ENCODE measurements at regions not wholly inside any gene's neighbourhood (a gene's known extent, or its start where the extent isn't known, plus 50 kb on each side); places are given as distances from the start of the nearest gene placed in this dataset.
"Not testable (repeated sequence)": the region's sequence is repeated elsewhere in the genome, so short reads cannot be mapped to it uniquely, and the experiment has no call there.

DNA sequence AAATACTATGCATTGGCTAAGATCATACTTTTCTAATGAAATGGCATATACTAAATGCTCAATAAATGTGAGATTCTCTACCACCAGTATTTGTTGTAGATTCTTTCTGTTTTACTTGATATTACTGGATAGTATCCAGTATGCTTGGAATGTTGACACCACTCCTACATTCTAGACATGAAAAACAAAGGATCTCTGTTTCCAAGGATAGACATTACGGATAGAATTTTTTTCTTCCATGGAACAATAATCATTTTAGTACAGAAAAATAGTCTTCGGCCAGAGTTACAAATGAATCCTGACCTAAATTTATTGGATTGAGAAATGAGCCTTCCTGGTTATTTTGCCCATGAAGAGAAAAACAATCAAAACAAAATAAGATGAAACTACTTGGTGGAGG lies 258.2 kb upstream of the NT5E start:
- no peak for DNase-seq

DNA sequence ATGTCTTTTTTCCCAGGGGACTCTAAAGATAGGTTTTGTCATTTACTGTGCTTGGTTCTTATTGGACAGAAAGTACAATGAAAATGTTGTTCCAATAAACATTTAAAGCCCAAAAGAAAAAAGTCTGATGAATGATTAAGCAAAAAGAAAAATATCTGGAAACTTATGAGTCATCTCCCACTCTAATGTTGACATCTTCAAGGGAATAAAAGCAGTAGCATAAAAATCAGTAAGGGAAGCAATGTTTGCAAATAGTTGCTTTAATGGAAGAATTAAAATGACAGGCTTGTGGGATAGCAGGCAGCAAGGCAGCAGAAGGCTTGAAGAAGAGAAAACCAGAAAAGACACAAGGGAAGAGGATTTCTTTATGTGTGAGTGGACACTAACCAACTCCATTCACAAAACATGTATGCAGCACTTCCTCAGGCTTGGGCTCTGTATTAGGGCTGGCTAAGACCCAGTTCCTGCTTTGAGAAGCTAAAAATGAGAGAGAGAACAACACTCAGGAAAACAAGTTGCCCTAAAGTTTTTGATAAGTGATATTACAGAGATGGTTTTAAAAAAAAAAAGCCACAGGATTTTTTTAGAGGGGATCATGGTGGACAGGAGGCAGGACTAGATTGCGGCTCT lies 263.2 kb upstream of the NT5E start:
- no peak for DNase-seq

DNA sequence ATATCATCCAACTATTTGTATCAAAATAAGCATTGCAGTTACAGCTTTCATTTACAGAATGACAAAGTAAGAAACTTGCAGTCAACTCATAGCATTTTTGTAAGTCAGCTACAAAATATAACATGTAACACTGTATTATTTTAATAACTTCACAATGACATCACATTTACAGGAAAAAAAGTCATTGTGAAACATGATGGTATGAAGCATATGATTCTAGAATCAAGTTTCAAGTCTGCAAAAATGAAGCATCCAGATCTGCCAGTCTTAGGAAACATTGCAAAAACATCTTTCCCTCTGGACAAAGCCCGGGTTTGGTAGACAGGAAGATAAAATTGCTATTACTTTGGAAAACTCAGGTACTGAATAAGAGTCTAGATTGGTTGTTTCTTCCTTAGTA lies 263.9 kb upstream of the NT5E start:
- DNase-seq: no peak

DNA sequence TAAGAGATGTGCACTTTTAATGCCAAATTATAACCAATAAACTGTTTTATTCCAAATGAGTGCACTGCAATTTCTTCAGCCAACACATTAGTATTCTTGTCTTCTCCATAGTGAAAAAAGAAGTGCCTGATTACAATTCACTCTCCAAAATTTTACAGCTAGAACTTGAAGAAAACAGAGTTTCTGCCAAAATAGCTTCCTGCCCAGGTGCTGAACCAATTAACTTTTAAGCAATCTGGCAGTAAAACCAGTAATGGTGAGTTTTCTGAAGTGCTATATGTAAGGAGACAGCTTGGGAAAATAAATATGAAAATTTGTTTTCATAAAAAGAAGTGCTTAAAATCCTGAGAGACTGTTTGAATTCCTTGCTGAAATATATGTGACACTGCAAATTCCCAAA lies 266.0 kb upstream of the NT5E start:
- no peak for DNase-seq

DNA sequence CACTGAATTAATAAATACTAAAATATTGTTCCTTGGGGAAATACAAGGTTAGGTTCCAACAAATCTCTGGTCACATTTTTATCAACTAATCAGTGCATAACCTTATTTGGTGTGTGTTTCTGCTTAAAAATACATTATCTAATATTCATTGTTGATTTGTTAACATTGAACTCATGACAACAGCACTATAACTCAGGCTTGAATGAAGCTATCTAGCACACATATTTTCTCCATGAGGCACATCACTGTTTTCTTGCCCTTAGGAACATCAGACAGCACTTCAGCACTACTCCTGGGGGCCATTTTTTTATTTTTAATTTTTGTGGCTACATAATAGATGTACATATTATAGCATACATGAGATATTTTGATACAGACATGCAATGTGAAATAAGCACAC lies 277.2 kb upstream of the NT5E start:
- no peak for DNase-seq

DNA sequence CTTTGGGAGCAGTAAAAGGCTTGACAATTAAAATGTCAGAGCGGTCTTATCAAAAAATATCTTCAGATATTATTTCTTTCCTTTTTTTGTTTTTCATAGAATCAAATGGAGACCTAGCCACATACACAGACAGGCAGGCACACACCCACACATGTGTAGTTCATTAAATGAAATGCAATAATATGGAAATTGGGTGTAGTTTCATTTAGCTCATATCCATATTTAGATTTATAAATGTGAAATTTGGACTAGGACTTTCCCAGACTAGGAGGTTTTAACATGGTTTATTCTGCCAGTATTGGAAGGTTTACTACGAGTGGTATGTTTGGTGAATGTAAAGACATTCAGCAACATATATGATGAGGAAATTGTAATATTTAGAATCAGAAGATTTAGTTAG lies 277.7 kb upstream of the NT5E start:
- no peak for DNase-seq

DNA sequence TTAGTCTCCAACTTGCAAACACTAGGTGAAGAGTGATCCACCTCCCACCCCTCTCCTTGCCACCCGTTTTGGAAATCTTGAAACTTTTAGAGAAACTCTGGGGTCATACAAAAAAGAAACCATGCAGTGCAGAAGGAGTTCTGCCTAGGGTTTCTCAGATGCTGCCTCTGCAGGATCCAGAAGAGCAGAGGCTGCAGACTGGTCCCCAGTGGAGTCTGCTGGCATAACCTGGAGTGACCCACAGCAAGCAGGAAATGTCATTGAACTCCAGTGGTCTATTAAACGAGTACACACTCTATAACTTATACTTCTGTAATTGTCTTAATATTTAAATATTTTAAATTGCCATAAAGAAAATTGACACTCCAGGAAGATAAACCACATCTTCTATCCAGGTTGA lies 280.7 kb upstream of the NT5E start:
- DNase-seq: no peak

DNA sequence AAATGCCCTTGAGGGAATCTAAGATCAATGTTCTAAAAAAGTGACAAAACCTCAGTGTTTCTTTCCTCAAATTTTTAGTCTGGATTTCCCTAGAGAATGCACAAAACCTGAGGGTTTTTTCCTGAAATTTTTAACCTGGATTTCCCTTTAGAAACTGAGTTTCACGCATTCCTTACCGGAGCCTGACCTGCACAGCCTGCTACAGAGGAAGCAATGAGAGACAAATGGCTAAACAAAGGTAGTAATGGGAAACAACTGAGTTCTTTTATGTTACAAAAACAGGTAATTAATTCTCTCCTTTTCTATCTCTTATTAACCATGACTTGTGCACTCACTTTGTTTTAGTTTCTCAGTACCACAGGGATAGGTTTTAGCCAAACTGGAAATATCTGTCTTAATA lies 281.7 kb upstream of the NT5E start:
- DNase-seq: no peak

DNA sequence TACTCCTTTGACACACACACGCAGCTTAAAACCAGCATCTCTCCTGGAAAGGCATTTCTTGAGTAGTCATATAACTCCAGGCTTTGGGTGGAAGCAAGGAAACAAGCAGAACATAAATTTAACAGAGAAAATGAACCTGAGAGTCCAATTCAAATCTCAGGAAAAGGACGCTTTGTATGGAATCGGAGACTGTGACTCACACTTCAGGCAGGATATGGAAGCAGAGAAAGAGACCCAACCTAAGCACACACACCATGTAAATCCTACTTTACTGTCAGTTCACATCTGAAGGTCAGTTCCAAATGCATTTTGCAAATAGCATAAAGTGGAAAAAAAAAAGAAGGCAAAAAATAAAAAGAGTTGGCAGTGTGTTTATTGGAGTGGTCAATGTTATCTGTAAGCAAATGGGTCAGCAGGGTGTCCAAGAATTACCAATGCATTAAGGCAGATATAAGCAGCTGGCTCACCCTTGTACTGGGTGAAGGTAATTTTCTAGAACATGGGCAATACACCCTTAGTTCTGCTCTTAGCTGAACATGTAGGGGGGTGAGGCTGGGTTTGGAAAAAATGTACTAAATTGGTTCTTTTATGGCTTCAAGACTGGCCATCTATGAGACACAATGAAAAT lies 283.7 kb upstream of the NT5E start:
- no peak for DNase-seq

DNA sequence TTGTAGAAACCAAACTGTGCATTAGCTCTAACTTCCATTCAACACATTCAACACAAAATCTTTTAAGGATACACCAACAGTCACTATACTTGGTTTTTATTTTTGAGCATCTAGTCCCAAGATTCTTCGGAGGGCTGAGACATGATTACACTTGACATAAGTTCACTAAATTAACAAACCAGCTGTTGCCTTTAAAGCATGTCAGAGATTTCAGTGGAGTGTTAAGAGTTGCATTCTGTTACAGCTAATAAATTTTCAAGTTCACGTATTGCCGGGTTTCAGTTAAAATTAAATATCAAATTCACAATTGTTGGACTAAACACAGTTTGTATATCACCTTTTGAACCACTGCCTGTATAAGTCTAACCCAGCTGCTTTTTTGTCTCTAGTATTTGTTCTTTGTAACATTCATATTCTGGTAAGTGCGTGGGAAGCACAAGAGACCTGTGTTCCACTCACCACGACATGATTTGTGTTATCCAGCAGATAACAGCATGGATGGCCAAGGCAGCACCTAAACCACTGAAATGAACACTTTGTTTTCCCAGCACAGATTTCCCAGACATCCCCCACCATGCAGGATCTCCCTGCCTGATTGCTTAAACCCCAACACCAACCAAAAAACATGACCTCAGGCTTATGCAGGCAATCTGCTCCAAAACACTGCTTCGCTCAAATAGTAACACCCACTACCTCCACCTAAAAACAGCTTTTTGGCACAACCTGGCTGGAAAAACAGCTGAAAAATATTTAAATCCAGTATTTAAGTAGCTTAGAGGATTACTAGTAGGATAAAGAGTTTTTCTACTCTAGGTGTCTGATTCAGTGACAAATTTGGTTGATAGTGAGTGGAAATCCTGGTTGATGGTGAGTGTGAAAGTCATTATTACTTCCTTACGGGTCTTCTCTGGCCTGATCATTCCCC lies 286.5 kb upstream of the NT5E start:
- DNase-seq: no peak

DNA sequence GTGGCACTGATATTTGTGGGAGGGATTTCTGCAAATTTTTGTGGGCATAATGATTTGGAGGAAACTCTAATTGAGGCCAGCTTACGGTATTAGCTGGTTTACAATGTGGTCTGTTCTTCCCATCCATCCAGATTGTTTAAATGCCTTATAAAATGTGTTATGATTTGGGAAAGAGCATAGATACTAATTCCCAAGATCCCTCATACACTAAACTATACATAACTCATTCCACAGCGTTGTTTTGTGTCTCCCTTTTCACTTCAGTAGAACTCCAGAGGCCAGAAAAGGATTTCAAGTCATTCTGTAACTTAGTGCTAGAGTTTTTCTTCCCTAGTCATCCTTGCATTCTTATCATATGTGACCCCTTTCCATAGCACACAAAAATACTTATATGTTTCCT lies 292.6 kb upstream of the NT5E start:
- no peak for DNase-seq

DNA sequence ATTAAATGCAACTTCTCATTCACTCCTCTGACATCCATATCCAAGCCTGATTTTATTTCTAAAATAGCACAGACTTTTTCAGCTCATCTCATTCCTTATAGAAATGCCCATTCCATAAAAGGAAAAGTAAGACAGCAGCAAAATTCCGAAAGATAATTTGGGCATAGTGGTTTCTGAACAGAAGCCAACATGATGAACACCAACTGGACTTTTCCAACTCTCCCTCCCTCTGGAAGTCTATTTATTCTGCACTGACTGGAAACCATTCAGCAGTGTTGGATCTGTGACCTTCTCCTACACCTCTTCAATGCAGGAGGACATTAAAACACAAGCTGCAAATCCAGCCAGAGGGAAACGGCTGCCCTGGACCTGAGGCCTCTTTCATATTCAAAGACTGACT lies 306.2 kb upstream of the NT5E start:
- no peak for DNase-seq

DNA sequence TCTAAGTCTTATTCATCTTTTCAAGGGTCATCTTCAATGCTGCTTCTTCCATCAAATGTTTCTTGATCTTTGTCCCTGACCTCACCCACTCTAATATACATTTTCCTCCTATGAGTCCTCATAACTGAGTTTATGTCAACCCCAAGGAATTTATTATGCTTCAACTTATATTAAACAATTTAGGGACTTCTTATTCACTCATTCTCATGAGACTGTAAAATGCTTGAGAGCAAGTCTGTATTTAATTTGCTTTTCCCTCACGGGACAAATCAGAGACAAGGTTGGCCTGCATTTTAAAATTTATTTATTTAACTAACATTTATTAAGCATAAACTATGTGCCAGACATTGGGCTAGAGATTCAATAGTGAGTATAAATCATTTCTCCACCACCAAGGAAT lies 312.0 kb upstream of the NT5E start:
- DNase-seq: no peak

DNA sequence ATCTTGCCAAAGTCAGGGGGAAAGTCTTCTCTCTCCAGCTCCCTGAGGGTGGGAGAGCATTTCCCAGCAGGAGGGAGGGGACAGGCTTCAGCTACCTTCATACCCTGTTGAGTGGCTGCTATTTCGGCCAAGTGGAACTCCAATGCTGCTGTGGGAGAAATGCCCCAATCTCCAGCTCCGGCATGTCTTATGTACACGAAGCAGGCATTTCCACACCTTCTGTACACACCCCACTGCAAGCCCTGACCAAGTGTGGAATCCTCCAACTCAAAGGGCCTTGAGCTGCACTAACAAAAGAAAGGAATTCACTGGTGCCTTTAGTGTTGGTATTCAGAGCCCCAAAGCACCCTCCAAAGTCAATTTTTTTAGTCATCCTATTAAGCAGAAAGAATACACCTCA lies 313.6 kb upstream of the NT5E start:
- DNase-seq: no peak

DNA sequence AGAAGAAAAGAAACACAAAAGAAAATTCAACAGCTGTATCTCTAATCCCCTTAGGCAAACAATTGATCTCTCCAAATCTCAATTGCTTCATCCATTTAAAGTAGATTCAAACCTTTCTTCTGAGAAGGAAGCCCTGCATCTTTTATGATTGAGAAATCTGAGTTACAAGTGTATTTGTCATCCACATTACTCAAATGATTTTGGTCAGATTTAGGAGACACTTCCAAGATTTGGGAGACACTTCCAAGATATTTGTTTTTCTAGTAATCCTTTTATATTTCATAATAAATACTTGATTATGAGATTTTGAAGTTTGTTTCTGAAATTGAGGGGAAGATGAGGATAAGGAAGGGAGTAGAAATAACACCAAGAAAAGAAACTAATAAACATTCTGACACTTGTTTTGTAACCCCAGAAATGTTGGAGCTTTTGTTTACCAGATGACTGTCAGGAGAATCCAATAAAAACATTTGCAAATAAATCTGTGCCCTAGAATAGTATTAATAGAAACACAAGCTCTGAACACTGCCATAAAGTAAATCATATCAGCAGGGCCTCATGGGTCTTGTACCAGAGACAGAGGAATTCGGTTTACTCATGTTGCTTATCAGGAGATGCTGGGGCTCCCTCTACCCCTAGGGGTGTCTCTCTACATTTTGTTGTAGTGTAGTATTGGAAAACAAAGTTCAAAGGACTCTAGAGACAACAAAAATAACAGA lies 314.3 kb upstream of the NT5E start:
- no peak for DNase-seq

DNA sequence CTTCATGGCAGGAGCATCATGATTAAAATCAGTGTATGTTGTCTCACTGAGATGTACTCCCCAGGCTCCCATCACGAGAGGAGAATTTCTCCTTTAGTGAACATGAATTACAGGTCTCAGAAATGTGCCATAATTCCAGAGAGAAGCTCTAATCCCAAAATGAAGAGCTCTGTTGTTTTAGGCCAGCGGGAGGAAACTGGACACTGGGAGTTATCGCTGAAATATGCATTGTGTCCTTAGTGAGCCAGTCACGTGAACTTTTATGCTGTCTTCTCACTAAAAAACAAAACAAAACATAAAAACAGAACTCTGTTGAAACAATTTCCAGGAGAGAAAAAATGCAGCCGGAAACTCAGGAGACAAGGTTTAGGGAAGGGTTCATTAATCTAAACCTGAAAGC lies 315.7 kb upstream of the NT5E start:
- no peak for DNase-seq

DNA sequence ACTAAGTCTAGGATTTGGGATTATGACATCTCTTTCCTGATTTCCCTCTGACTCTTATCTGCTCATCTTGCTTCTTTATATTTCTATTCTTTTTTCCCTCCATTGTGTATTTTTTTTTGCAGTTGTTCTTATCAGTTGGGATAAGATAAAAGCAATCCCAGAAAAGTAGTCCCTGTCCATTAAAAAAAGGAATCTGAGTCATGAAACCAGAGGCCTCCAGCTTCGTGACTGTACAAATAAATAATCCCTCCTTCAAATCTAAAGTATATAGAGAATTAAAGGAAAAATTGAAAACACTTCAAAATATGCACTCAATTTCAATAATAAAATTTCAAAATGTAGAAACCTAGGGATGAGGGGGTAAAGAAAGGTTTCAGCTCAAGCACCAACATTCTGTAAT lies 317.8 kb upstream of the NT5E start:
- no peak for DNase-seq

DNA sequence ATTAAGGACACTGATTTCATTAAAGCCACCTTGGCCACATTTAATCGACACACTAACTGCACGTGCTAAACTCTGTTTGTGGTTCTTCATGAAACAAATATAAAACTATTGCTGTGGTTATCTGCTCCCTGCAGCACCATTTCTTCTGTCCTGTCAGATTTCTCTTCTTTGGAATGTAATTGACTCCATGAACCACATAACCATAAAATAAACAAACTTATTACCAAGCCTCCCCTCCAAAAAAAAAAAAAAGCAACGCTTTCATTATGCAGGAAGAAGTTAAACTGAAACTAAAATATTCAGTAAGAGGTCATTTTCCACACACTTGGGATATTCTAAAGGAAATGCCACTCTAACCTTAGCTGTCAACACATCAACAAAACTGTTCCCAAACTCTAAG lies 319.1 kb upstream of the NT5E start:
- DNase-seq: no peak

DNA sequence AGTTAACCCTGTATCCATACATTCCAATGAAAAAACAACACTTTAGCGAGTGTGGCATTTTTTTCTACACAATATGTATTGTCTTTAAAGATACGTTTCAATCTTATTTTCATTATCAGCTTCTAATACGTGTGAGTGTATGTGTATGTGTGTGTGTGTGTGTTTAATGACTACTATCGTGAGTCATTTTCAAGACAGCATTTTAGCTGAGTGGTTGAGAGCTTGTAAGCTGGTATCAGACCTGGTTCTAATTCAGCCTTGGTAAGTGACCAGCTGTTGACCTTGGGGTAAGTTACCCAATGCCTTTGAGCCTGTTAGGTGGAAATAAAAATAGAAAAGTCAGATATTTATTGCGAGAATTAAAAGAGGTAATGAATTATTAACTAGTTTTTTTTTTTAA lies 320.0 kb upstream of the NT5E start:
- DNase-seq: no peak

DNA sequence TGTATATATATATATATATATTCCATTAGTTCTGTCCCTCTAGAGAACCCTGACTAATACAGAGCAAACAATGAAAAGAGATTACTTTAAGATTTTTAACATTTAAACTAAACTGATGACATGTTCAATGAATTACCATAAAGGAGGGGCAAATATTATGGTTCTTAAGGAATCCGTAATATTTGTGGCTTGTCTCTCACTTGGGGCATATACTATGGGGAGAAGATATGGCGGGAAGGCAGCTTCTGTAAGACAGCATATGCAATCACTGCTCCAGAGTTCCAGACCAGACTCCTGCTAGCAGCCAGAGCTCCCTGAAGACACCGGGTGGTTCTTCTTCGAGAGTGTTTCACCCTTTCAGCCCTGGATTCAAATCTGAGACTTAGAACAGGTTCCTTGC lies 321.1 kb upstream of the NT5E start:
- no peak for DNase-seq

DNA sequence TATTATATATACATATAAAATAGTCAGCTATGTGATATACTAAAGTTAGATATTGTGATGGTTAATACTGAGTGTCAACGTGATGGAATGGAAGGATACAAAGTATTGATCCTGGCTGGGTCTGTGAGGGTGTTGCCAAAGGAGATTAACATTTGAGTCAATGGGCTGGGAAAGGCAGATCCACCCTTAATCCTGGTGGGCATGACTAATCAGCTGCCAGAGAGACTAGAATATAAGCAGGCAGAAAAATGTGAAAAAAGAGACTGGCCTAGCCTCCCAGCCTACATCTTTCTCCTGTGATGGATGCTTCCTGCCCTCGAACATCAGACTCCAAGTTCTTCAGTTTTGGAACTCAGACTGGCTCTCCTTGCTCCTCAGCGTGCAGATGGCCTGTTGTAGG lies 321.6 kb upstream of the NT5E start:
- DNase-seq: not testable (repeated sequence)

DNA sequence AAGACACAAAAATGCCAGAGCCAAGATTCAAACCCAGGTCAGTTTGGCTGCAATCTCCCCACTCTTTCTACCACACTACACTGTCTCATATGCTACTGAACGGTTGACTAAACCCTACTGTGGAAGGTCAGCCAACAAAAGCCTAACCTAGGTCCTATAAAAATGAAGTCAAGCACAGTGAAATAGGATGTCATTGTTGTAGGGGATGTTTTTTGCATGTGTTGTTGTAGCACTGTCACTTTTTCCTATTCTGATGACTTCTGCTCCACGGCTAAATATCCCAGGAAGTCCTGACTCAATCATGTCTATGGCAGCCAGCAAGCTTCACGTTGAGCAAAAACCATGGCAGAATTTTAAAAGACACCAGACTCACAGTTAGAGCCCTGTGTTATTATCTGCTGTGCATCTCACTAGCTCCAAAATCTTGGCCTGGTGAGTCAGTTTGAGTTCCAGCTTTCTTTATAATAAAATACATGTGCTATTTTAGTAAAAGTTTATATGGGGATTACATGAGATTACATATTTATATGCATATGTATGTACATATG lies 322.1 kb upstream of the NT5E start:
- DNase-seq: no peak

DNA sequence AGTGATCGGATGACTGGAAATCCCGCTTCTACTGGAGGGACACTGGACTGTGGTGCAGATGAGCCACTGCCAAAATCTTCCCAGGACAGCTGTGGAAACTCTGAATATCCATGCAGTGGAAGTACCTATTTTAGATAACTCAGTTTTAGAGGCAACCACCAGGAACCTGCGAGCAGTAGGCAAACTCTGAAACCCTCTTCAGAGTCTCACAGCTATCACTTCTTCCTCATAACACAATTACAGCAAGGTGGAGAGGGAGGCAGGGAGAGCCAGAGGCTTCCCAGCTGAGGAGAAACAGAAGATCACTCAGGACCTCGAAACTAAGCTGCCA lies 322.8 kb upstream of the NT5E start:
- DNase-seq: no peak

All from inflammatory macrophage treated with lipopolysaccharide for 4 hours (primary cell).